HG03064 (cell line): ENCODE measurements at regions not wholly inside any gene's neighbourhood (a gene's known extent, or its start where the extent isn't known, plus 50 kb on each side); places are given as distances from the start of the nearest gene placed in this dataset.
"Not testable (repeated sequence)": the region's sequence is repeated elsewhere in the genome, so short reads cannot be mapped to it uniquely, and the experiment has no call there.

Experiments used
- ATAC-seq: cut with Tn5 transposase; IDR thresholded peaks from one replicate; pipeline ENCODE4 v1.9.1; 2021; ENCODE audit warnings: low read depth; ENCODE audit not compliant: unreplicated experiment

DNA sequence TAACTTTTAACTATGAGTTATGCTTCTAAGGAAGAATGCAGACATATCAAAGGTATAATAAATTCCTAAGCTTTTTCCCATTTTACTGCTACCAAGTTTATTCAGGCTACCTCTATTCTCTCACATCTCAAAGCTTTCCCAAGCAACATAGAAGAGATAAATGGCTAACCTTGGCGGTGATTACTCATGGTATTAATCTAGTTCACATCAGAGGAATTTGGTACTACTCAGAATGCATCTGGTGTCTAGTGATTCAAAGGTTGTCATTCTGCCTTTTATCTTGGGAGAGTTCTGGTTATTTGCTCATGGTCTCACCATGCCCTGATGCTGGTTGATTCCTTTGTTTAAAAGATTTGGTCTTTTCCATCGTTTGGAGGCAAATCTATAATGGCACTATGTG, 182.7 kb downstream of the TAF11L14 start:
- ATAC-seq = no peak

GRCh38 chr5:17817990-17818389, 183.7 kb downstream of the TAF11L14 start:
- ATAC-seq = no peak

DNA sequence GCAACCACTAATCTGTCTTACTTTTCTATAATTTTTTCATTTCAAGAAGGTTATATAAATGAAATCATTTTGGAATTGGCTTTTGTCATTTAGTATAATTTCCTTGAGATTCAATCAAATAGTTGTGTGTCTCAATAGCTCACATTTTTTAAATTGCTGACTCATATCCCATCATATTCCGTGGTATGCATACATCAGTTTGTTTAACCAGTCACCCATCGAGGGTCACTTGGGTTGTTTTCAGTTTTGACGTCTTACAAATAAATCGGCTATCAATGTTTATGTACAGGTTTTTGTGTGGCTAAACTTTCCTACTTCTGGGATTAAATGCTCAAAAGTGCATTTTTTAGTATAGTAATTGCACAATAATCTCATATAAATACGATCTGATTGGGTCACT, 185.5 kb downstream of the TAF11L14 start:
- no peak for ATAC-seq

DNA sequence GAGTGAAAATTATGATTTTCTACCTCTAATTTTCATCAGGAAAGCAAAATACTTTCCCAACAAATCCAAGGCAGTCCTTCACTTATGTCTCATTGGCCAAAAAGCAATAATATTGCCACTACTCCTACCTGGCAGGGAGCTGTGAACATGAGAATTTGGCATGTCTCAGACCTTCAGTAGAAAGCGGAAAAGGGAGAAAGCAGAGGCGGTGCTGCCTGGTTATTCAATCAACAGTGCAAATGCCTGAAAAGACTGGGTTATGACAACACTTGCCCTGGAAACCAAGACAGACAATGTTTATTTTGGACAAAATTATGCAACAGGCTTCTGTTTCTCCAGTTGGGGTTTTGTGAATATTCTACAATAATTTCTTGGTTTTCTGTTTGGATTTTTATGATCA, 194.4 kb downstream of the TAF11L14 start:
- ATAC-seq = no peak

GRCh38 chr5:17829456-17829855, 195.2 kb downstream of the TAF11L14 start:
- ATAC-seq = no peak

DNA sequence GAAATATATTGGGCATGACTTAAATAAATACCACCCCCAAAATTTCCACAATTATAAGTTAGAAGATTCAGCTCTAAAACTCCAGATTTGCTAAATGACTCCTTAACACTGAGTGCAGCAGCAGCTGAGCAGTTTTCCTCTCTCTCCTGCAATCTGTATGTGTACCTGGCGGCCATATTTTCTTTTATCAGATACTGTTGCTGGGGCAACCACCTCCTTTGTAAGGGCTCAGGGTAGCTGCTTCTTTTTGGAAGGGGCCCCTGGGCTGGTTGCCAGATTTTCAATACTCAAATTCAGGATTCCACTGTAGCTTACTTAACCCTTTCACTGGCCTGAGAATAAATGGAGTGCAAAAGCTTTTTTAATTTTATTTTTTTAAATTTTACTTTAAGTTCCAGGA, 197.0 kb downstream of the TAF11L14 start:
- no peak for ATAC-seq

GRCh38 chr5:17832949-17833745, 198.9 kb downstream of the TAF11L14 start:
- ATAC-seq = no peak

GRCh38 chr5:17837757-17838156, 203.5 kb downstream of the TAF11L14 start:
- no peak for ATAC-seq

DNA sequence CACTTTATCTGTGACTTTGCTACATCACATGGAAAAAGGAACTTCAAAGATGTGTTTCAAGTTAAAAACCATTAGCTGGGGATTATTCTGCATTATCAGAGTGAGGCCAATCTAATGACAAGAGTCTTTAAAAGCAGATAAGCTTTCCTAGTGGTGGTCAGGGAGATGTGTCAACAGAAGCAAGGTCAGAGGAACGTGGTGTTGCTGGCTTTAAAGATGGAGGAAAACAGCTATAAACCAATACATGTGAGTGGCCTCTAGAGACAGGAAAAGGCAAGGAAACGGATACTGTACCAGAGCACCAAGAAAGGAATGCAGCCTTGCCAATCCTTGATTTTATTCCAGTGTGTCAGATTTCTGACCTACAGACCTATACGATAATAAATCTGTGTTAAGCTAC, 204.2 kb downstream of the TAF11L14 start:
- no peak for ATAC-seq

DNA sequence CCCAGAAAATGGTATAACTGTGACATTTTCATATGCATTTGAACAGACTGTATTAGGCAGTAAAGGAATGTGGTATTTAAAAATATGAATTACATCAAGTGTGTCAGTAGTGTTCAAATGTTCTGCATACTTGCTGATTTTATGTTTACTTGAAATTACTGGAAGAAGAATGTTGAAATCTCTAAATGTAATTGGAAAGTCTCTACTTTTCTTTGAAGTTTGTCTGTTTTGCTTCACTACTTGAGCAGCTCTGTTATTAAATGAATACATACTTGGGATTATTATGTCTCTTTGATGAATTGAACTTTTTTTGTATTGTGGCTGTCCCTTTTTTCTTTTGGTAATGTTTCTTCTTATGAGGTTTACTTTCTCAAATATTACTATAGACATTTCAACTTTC, 205.6 kb downstream of the TAF11L14 start:
- ATAC-seq = no peak

- ATAC-seq = no peak
These were observed 212.2 kb downstream of the TAF11L14 start for GRCh38 chr5:17846496-17846895.

DNA sequence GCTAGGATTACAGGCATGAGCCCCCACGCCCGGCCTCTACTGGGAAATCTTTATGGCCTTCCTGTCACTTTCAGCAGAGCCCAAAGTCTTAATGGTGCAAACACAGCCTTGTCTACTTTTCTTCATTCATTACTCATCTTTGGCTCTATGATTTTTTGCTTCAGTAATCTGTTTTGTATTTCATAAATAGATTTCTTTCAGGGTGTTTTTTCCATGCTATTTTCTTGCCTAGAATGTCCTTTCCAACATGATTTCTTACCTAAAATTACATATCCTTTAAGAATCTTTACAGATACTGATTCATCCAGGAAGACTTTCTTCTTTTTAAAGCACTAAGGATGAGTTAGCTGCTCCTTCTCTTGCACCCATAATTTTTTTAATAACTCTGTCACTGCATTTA, 213.0 kb downstream of the TAF11L14 start:
- ATAC-seq = no peak

- no peak for ATAC-seq
These were observed 217.9 kb downstream of the TAF11L14 start for GRCh38 chr5:17852111-17852510.

- ATAC-seq = no peak
These were observed 218.5 kb downstream of the TAF11L14 start for GRCh38 chr5:17852740-17853139.

DNA sequence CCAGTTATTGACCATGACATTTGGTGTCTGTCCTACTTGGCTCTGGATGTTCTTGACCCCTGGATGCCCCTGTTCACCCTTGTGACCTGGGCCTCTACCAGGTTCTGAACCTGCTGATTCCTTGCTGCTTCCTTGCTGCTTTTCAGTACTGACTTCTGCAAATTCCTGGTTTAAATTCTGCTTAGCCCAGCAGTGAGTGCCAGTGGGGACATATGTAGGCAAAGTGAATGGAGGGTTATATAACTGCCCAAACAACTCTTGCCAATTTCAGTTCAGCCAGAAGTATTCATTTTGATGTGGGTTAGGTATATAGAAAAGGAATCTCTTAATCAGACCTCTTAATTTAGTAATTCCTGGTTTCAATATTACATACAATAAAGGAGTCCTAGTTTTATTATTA, 220.6 kb downstream of the TAF11L14 start:
- no peak for ATAC-seq

- ATAC-seq = no peak
These were observed 226.5 kb downstream of the TAF11L14 start for GRCh38 chr5:17860660-17861315.

GRCh38 chr5:17864903-17865302, 230.6 kb downstream of the TAF11L14 start:
- not testable (repeated sequence) for ATAC-seq

GRCh38 chr5:17865966-17866365, 231.7 kb downstream of the TAF11L14 start:
- ATAC-seq = not testable (repeated sequence)

GRCh38 chr5:17872204-17872603, 237.9 kb downstream of the TAF11L14 start:
- ATAC-seq = no peak

- no peak for ATAC-seq
These were observed 244.3 kb downstream of the TAF11L14 start for GRCh38 chr5:17878541-17878940.

- no peak for ATAC-seq
These were observed 245.0 kb downstream of the TAF11L14 start for GRCh38 chr5:17879276-17879675.

GRCh38 chr5:17880869-17881268, 246.6 kb downstream of the TAF11L14 start:
- no peak for ATAC-seq
